NCI-H2196 treated with DMSO at 0.1 percent for 48 hours (cell line): ENCODE measurements at regions not wholly inside any gene's neighbourhood (a gene's known extent, or its start where the extent isn't known, plus 50 kb on each side); places are given as distances from the start of the nearest gene placed in this dataset.
"Not testable (repeated sequence)": the region's sequence is repeated elsewhere in the genome, so short reads cannot be mapped to it uniquely, and the experiment has no call there.

Source experiments
- DNase-seq: peaks from one replicate; lab custom pipeline; 2025; ENCODE audit not compliant: unreplicated experiment; lab: John Stamatoyannopoulos, UW

- no peak for DNase-seq
These were observed 284.9 kb upstream of the ECI2 start for GRCh38 chr6:4420160-4420865.

GRCh38 chr6:4415549-4415948 is 280.2 kb upstream of the ECI2 start:
- no peak for DNase-seq

GRCh38 chr6:4414078-4414477 is 278.7 kb upstream of the ECI2 start:
- not testable (repeated sequence) for DNase-seq

DNA sequence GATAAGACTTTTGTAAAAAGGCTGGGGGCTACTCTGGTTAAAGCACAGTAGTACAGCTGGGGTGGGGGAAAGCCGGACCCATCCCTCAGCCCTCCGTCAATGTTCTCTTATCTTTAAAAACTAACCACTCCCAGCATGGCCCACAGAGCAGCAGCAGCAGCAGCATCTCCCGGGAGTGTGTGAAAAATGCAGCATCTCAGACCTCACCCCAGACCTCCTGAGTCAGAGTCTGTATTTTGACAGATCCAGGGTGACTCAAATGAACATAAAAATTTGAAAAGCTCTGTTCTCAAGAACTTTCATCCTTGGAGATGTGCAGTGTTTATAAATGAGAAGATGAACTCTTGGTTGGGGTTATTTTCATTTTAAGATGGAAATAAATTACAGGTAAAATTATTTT is 277.7 kb upstream of the ECI2 start:
- DNase-seq: no peak

DNA sequence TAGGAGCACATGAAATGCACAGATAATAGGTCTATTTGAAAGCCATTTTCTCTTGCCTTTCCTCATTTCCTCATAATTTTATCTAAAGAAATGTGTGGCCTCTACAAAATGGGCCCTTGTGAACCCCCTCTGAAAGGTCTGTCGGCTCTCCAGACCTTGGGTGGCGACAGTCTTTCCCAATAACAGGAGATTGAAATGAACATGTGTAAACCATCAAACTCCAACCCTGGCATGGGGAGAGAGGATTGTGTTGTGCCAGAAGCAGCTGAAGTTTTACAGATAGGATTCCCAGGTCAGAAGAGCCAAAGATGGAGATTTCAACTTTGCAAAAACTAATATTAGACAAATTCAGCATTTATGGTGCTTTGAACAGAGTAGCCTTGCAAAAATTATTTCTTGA is 277.1 kb upstream of the ECI2 start:
- no peak for DNase-seq

DNA sequence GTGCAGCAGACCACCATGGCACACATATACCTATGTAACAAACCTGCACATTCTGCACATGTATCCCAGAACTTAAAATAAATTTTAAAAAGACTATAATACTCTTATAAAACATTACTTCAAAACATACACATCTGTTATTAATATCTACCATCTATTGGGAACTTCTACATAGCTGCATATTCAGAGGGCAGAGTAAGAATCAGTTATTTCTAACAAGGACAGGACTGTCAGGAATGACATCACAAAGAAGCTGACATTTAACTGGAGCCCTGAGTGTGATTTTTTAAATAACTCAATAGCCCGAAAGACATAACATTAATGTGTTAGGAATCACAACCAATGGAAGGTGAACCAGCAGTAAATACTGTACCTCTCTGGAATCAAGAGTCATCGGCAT is 276.7 kb upstream of the ECI2 start:
- no peak for DNase-seq

DNA sequence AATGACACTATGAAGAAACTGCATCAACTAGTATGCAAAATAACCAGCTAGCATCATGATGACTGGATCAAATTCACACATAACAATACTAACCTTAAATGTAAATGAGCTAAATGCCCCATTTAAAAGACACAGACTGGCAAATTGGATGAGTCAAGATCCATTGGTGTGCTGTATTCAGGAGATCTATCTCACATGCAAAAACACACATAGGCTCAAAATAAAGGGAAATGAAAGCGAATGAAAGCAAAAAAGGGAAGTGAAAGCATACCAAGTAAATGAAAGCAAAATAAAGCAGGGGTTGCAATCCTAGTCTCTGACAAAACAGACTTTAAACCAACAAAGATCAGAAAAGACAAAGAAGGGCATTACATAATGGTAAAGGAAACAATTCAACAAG is 272.3 kb upstream of the ECI2 start:
- DNase-seq: not testable (repeated sequence)

DNA sequence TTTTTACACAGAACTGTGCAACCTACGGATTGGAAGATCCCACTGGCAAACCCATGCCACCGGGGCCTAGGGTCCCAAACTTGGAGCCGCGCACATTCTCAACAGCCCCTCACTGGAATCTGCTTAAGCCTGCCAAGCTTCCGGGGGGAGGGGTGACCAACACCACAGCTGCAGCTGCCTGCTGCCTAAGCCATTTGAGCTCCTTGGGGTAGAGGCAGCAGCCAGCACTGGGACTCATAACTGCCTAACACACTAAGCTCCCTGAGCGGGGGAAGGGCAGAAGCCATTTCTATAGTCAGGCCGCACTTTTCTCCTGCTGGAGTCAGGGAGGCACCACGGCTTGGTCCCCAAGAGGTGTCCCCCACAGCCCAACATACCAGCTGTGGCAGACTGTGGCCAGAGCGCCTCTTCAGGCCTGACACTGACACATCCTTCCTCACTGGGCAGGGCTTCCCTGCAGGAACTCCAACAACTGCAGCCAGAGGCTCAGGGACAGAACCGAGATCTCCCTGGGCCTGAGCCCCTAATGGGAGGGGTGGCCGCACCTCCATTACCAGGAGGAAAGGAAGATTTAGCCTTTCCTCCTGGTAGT is 270.3 kb upstream of the ECI2 start:
- no peak for DNase-seq

DNA sequence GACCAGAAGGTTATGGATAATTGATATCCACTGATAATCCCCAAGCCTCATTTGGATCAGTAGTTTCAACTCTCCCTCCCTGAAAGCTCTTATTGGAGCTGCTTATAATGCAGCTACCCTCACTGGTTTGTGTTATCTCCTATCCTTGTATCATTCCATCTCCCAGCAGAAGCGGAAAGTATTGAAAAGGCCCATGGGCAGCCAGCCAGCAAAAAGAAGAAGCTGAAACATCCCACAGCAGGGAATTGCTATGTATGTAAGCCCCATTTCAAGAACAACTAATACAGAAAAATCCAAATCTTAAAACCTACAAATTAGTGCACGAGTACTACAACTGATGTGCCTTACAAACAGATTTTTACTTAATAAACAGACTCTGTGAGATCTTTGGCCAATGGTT is 269.0 kb upstream of the ECI2 start:
- no peak for DNase-seq

- DNase-seq: no peak
These were observed 268.5 kb upstream of the ECI2 start for GRCh38 chr6:4403828-4404227.

GRCh38 chr6:4403023-4403752 is 267.8 kb upstream of the ECI2 start:
- DNase-seq: no peak

DNA sequence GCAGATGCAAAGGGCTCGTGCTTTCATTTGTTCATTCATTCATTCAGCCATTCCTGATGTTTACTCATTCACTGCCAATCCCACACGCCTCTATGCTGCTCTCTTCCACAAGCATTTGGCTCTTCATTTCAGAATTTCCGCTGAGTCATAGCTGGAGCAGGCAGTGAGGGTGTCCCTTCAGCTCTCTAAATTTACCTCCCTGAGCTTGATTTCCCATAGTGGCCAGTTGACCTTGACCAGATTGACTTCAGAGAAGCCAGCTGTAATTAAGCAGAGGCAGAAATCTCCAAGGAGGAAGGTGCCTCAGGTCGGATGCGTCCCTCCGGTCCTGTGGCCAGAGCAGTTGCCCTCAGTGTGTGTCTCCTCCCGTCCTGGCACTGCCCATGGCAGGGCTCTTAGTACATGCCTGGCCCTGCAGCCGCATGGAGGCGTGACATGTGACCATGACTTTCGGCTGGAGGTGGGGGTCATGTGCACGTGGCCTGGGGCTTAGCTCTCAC is 267.2 kb upstream of the ECI2 start:
- no peak for DNase-seq

GRCh38 chr6:4401408-4402368 is 266.3 kb upstream of the ECI2 start:
- DNase-seq: no peak

GRCh38 chr6:4399656-4400055 is 264.3 kb upstream of the ECI2 start:
- no peak for DNase-seq

GRCh38 chr6:4398791-4399190 is 263.4 kb upstream of the ECI2 start:
- DNase-seq: no peak

DNA sequence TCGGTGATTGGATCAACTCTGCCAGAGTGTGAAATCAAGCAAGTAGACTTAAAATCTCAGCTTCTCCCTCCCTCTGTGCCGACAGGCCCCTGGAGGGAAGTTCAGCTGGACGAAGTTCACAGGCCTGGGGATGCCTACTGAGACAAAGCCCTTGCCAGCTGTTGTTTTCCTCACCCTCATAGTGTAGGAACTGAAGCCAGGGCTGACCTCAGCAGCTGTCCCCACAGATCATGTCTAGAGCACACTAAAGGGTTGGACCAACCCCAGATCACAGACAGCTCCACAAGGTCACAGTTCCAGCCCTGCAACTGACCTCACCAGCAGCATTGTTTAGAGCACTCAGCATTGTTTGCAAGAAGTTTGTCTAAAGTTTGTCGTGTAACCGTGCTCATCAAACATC is 261.9 kb upstream of the ECI2 start:
- DNase-seq: no peak

DNA sequence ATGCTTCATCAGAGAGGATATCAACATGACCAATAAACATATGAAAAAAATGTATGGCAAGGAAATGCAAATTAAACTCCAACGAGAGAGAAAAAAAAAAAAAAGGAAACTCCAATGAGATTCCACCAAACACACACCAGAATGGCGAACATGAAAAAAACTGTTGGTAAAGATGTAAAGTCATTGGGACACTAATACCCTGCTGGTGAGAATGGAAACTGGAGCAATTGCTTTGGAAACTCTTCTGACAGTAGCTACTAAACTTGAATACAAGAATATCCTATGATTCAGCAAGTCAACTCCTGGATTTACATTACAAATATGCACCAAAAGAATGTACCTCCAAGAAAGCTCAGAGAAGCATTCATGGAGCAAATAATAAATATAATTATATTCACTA is 260.7 kb upstream of the ECI2 start:
- DNase-seq: no peak

DNA sequence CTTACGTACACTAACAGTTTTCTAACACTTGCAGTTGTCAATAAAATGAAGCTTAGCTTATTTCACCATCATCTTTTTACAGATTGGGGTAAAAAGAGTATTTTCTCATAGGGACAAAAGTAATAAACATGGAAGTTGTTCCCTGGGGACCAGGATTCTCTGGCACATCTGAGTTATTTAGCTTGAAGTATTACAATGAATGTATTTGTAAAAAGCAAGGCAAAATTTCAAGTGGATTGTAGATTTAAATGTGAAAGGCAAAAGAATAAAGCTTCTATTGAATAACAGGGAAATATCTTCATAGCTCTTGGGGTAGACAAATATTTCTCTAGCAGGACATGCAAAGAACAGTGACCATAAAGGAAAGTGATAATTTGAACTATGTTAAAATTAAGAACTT is 260.0 kb upstream of the ECI2 start:
- no peak for DNase-seq

DNA sequence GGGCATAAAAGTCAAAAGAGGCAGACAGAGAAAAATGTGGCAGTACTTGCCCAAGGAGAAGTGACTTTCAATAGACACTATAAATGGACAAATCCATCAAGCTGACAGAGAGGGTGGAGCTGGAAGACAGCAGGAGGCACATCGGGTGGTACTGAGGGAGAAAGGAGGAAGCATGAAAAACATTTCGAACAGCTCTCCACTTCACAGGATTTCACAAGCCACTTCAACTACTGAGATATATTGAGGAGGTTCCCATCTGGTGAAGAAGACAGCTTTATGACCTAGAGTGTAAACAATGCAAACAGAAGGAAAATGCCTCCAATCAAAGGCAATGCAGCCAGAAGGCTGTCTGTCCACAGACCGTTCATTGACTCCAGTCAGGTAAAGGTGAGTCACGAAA is 259.4 kb upstream of the ECI2 start:
- DNase-seq: no peak

DNA sequence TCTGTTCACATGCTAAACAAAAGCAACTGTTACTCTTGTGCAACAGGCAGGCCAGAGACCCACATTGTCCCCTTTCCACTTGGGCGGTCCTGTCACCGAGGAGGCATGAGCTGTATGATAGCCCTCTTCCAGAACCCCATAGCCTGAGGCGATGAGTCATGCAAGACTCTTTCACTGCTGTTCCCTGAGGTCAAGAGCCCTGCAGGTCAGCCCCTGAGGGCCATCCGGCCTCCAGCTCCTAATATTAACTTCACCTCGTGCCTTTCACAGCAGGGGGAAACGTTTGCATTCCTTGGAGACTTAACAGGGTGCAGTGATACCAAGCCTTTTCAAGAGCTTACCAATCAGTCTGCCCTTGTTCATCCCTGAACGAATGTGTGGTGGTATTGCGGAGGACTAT is 253.3 kb upstream of the ECI2 start:
- DNase-seq: no peak

GRCh38 chr6:4384656-4385055 is 249.3 kb upstream of the ECI2 start:
- DNase-seq: no peak
